HCT116 (cell line): ENCODE measurements at regions not wholly inside any gene's neighbourhood (a gene's known extent, or its start where the extent isn't known, plus 50 kb on each side); places are given as distances from the start of the nearest gene placed in this dataset.

Experiments used
- ATAC-seq: fragments of 200-7000 bp; cut with Tn5 transposase; 2 replicates; pipeline ENCODE4 v1.9.1; 2020; ENCODE audit warnings: mild to moderate bottlenecking, moderate library complexity
- BruUV-seq: library from RNA; stranded (reverse); fragments of 400-500 nt; replicated peaks from 2 replicates; lab custom pipeline; 2021; lab: Mats Ljungman, UMichigan
- CTCF ChIA-PET: fragments of 300-600 bp; sonication (Branson Sonifier 250); formaldehyde crosslinking; loops from one replicate; lab custom pipeline; 2021; ENCODE audit warnings: antibody characterized with exemption; lab: Charles Lee
- POLR2A ChIA-PET: fragments of 300-600, 350-600 bp; sonication (Branson Sonifier 250); formaldehyde crosslinking; loops from one replicate; lab custom pipeline; 2021; ENCODE audit warnings: antibody characterized with exemption; lab: Charles Lee
- RAD21 ChIA-PET, 2 experiments: fragments of 300-600 bp; sonication (Branson Sonifier 250); formaldehyde crosslinking; loops; one replicate each; lab custom pipeline; 2023; ENCODE audit warnings: low total read pairs in 2 of 2; ENCODE audit not compliant: uncharacterized antibody in 2 of 2, unreplicated experiment in 2 of 2, low non-redundant PET in 1 of 2; lab: Charles Lee
- DNase-seq: peaks from one replicate; pipeline ENCODE4 v3.0.0-alpha.2; 2010; ENCODE audit warnings: low read depth, low spot score
- H2AFZ ChIP-seq: fragments of 200-600 bp; shearing (Covaris generic), sonication (generic); 2 replicates; pipeline ENCODE4 v1.6.1; 2017; ENCODE audit warnings: low read depth, mixed run types, mixed read lengths, antibody characterized with exemption, low read length; ENCODE audit not compliant: poor library complexity, severe bottlenecking
- H3K27ac ChIP-seq: 2 replicates; pipeline ENCODE4 v1.5.1; 2012; ENCODE audit warnings: low read depth, low read length
- H3K27me3 ChIP-seq: fragments of 200-600 bp; sonication (generic); 2 replicates; pipeline ENCODE4 v1.6.1; 2016; ENCODE audit warnings: mixed run types, low read length, mixed read lengths; ENCODE audit not compliant: insufficient read depth
- H3K36me3 ChIP-seq, 2 experiments: fragments of 200-500 bp in 1 of 2; fragments of 200-600 bp in 1 of 2; sonication (Bioruptor generic) in 1 of 2; sonication (generic) in 1 of 2; 2 replicates each; pipeline versions ENCODE4 v1.5.1 to v1.6.1; 2014 to 2016; ENCODE audit warnings: low read length in 2 of 2, inconsistent platforms in 1 of 2, mixed read lengths in 1 of 2, mixed run types in 1 of 2; ENCODE audit not compliant: insufficient read depth in 2 of 2, control insufficient read depth in 1 of 2
- H3K4me1 ChIP-seq, 2 experiments: fragments of 200-600 bp in 1 of 2; sonication (generic) in 1 of 2; 2 replicates each; pipeline versions ENCODE4 v1.5.1 to v1.6.1; 2012 to 2017; ENCODE audit warnings: low read length in 2 of 2, inconsistent platforms in 1 of 2, mild to moderate bottlenecking in 1 of 2, mixed read lengths in 1 of 2, mixed run types in 1 of 2, moderate library complexity in 1 of 2; ENCODE audit not compliant: insufficient read depth in 2 of 2, control insufficient read depth in 1 of 2
- H3K4me2 ChIP-seq: fragments of 200-600 bp; sonication (generic); 2 replicates; pipeline ENCODE4 v1.6.1; 2017; ENCODE audit warnings: mixed run types, low read length, mixed read lengths
- H3K4me3 ChIP-seq, 2 experiments: fragments of 200-600 bp in 1 of 2; sonication (generic) in 1 of 2; replicated peaks in 1 of 2; 2 replicates each; pipeline ENCODE4 v1.5.1; 2011 to 2016; ENCODE audit warnings: low read length in 2 of 2, control low read depth in 1 of 2, low read depth in 1 of 2, mild to moderate bottlenecking in 1 of 2, mixed read lengths in 1 of 2, mixed run types in 1 of 2
- H3K79me2 ChIP-seq: fragments of 200-600 bp; sonication (generic); 2 replicates; pipeline ENCODE4 v1.6.1; 2017; ENCODE audit warnings: mild to moderate bottlenecking, mixed run types, low read length, moderate library complexity, mixed read lengths; ENCODE audit not compliant: insufficient read depth
- H3K9ac ChIP-seq: fragments of 200-600 bp; sonication (generic); 2 replicates; pipeline ENCODE4 v1.6.1; 2016; ENCODE audit warnings: low read length, mixed read lengths
- H3K9me2 ChIP-seq: fragments of 200-600 bp; sonication (generic), shearing (Covaris generic); 2 replicates; pipeline ENCODE4 v1.6.1; 2017; ENCODE audit warnings: mixed run types, mild to moderate bottlenecking, moderate library complexity; ENCODE audit not compliant: insufficient read depth
- H3K9me3 ChIP-seq, 2 experiments: fragments of 200-500 bp in 1 of 2; fragments of 200-600 bp in 1 of 2; sonication (Bioruptor generic) in 1 of 2; sonication (generic) in 1 of 2; 2 replicates each; pipeline ENCODE4 v1.6.1; 2014 to 2017; ENCODE audit warnings: low read length in 2 of 2, mixed read lengths in 2 of 2, inconsistent platforms in 1 of 2, low read depth in 1 of 2, mild to moderate bottlenecking in 1 of 2, mixed run types in 1 of 2, moderate library complexity in 1 of 2; ENCODE audit not compliant: control insufficient read depth in 1 of 2, insufficient read depth in 1 of 2
- H4K20me1 ChIP-seq: fragments of 200-600 bp; sonication (generic), shearing (Covaris generic); 2 replicates; pipeline ENCODE4 v1.6.1; 2017; ENCODE audit warnings: mixed run types, mild to moderate bottlenecking, moderate library complexity; ENCODE audit not compliant: insufficient read depth
- CBX3 ChIP-seq: IDR thresholded peaks from 2 replicates; pipeline ENCODE4 v1.6.1; 2012; ENCODE audit warnings: low read depth
- CEBPB ChIP-seq: IDR thresholded peaks from 2 replicates; pipeline ENCODE4 v1.6.1; 2012; ENCODE audit warnings: low read depth
- ELF1 ChIP-seq: IDR thresholded peaks from 2 replicates; pipeline ENCODE4 v1.6.1; 2012; ENCODE audit warnings: low read depth, borderline replicate concordance
- EZH2 ChIP-seq: fragments of 200-600 bp; sonication (generic); IDR thresholded peaks from 2 replicates; pipeline ENCODE4 v1.6.1; 2017; ENCODE audit warnings: antibody characterized with exemption, mixed run types
- EZH2phosphoT487 ChIP-seq: fragments of 200-600 bp; IDR thresholded peaks from 2 replicates; pipeline ENCODE4 v1.6.1; 2018; ENCODE audit warnings: antibody characterized with exemption, borderline replicate concordance
- FOSL1 ChIP-seq: IDR thresholded peaks from 2 replicates; pipeline ENCODE4 v1.6.1; 2012; ENCODE audit warnings: low read depth
- JUND ChIP-seq: IDR thresholded peaks from 2 replicates; pipeline ENCODE4 v1.6.1; 2012
- POLR2A ChIP-seq: IDR thresholded peaks from 2 replicates; pipeline ENCODE4 v1.7.0; 2011; ENCODE audit warnings: borderline replicate concordance; ENCODE audit not compliant: insufficient read depth, insufficient read length; ENCODE audit errors: extremely low read depth
- POLR2AphosphoS5 ChIP-seq: IDR thresholded peaks from 2 replicates; pipeline ENCODE4 v1.6.1; 2011; ENCODE audit warnings: mild to moderate bottlenecking, low read depth, low read length, moderate library complexity
- RAD21 ChIP-seq: IDR thresholded peaks from 2 replicates; pipeline ENCODE4 v1.6.1; 2012; ENCODE audit warnings: low read depth, mild to moderate bottlenecking
- SP1 ChIP-seq: IDR thresholded peaks from 2 replicates; pipeline ENCODE4 v1.6.1; 2012; ENCODE audit warnings: low read depth
- SRF ChIP-seq: IDR thresholded peaks from 2 replicates; pipeline ENCODE4 v1.6.1; 2012; ENCODE audit warnings: low read depth
- TCF7L2 ChIP-seq: IDR thresholded peaks from 2 replicates; pipeline ENCODE4 v1.7.0; 2011; ENCODE audit warnings: borderline replicate concordance, inconsistent platforms; ENCODE audit not compliant: insufficient read depth, insufficient read length; ENCODE audit errors: extremely low read depth
- intact Hi-C: fragments of 100-400 bp; cut with micrococcal nuclease; formaldehyde crosslinking; loops from 2 replicates; pipeline ENCODE4 v1.10.0; 2022
- TF ChIP-seq, protein P1 (sequence below): IDR thresholded peaks from 2 replicates; pipeline ENCODE4 v1.6.1; 2012; ENCODE audit warnings: low read depth
- TF ChIP-seq, protein P2 (sequence below): IDR thresholded peaks from 2 replicates; pipeline ENCODE4 v1.6.1; 2012
- TF ChIP-seq, protein P3 (sequence below): IDR thresholded peaks from 2 replicates; pipeline ENCODE4 v1.6.1; 2011; ENCODE audit warnings: mild to moderate bottlenecking, low read length, moderate library complexity; ENCODE audit not compliant: insufficient replicate concordance; ENCODE audit errors: extremely low read depth

DNA sequence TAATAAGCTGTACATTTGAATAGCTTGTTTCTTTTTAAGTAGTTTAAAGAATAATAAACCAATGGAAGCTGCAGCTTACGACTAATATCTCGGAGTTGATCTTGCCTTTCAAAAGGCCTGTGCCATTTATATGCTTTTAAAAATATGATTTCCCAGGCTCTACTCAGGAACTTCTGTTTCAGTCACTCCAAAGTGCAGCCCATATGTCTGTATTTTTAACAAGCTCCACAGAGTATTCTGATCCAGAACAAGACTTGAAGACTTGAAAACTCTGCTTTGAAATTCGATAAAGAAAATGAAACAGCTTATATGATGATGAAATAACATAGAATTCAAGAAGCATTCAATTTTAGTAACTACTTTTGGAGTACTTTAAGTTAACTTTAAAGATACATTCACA is 79.1 kb upstream of the PLPPR4 start:
- intact Hi-C loops = loop anchor here (10.0 kb wide), 1 partner anchor 1270 kb away; no protein-coding TSS in a partner anchor
- no peak for ATAC-seq
- H3K9me3 ChIP-seq = no peaks in the 10 kb centered on the region
- H3K9me2 ChIP-seq = no peaks in the 10 kb centered on the region
- no peak for DNase-seq
- no peak overlapping the region for H3K9ac ChIP-seq
- TF ChIP-seq ELF1 (no peak), CEBPB (no peak), JUND (no peak), RAD21 (no peak), FOSL1 (no peak)
- TF ChIP-seq, protein P1, sequence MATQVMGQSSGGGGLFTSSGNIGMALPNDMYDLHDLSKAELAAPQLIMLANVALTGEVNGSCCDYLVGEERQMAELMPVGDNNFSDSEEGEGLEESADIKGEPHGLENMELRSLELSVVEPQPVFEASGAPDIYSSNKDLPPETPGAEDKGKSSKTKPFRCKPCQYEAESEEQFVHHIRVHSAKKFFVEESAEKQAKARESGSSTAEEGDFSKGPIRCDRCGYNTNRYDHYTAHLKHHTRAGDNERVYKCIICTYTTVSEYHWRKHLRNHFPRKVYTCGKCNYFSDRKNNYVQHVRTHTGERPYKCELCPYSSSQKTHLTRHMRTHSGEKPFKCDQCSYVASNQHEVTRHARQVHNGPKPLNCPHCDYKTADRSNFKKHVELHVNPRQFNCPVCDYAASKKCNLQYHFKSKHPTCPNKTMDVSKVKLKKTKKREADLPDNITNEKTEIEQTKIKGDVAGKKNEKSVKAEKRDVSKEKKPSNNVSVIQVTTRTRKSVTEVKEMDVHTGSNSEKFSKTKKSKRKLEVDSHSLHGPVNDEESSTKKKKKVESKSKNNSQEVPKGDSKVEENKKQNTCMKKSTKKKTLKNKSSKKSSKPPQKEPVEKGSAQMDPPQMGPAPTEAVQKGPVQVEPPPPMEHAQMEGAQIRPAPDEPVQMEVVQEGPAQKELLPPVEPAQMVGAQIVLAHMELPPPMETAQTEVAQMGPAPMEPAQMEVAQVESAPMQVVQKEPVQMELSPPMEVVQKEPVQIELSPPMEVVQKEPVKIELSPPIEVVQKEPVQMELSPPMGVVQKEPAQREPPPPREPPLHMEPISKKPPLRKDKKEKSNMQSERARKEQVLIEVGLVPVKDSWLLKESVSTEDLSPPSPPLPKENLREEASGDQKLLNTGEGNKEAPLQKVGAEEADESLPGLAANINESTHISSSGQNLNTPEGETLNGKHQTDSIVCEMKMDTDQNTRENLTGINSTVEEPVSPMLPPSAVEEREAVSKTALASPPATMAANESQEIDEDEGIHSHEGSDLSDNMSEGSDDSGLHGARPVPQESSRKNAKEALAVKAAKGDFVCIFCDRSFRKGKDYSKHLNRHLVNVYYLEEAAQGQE = no peak
- TF ChIP-seq, protein P2, sequence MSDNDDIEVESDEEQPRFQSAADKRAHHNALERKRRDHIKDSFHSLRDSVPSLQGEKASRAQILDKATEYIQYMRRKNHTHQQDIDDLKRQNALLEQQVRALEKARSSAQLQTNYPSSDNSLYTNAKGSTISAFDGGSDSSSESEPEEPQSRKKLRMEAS = no peak
- H3K4me1 ChIP-seq = peaks cover 2 to 3% of the 10 kb centered on the region in 2 experiments; a peak in 3 of 4 replicates
- H3K36me3 ChIP-seq = no peaks in the 10 kb centered on the region
- POLR2A ChIA-PET = no interaction called here
- no peak overlapping the region for H3K4me3 ChIP-seq
- RAD21 ChIA-PET = no interaction called here
- H2AFZ ChIP-seq = no peak overlapping the region
- H3K79me2 ChIP-seq = no peaks in the 10 kb centered on the region
- no peaks in the 10 kb centered on the region for H4K20me1 ChIP-seq
- no peaks in the 10 kb centered on the region for H3K27me3 ChIP-seq
- BruUV-seq = no TSS peak
- no peak overlapping the region for H3K27ac ChIP-seq
- CTCF ChIA-PET = no interaction called here
- no peak overlapping the region for H3K4me2 ChIP-seq

DNA sequence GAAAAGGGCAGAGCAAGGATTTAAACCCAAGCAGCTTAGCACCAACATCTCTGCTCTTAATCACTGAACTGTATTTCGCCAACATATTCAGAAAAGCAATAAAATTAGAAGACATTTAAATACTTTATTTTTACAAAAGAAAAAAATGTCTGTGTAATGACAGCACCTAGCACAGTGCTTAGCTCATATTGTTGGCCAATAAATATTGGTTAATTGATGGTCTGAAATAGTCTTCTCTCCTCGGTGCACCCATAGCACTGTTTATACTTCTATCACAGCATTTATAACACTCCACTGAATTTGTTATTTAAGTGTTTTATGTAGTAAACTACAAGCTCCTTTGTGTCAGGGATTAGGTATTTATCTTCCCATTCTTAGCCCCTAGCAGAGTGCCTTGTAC is 70.9 kb upstream of the PLPPR4 start:
- Histone ChIP-seq H2AFZ (no peak overlapping the region), H3K4me3 (no peak overlapping the region), H3K36me3 (no peaks in the 10 kb centered on the region), H3K27ac (no peak overlapping the region), H4K20me1 (no peaks in the 10 kb centered on the region), H3K9me3 (no peaks in the 10 kb centered on the region), H3K9ac (no peak overlapping the region), H3K9me2 (no peaks in the 10 kb centered on the region), H3K4me1 (no peaks in the 10 kb centered on the region), H3K4me2 (no peak overlapping the region), H3K79me2 (no peaks in the 10 kb centered on the region), H3K27me3 (no peaks in the 10 kb centered on the region)
- ATAC-seq (no peak), DNase-seq (no peak)
- ChIA-PET RAD21 (no interaction called here), CTCF (no interaction called here), POLR2A (no interaction called here)
- intact Hi-C loops = no loop called here
- no TSS peak for BruUV-seq
- TF ChIP-seq EZH2 = no peak
- TF ChIP-seq JUND = no peak
- TF ChIP-seq, protein P3, sequence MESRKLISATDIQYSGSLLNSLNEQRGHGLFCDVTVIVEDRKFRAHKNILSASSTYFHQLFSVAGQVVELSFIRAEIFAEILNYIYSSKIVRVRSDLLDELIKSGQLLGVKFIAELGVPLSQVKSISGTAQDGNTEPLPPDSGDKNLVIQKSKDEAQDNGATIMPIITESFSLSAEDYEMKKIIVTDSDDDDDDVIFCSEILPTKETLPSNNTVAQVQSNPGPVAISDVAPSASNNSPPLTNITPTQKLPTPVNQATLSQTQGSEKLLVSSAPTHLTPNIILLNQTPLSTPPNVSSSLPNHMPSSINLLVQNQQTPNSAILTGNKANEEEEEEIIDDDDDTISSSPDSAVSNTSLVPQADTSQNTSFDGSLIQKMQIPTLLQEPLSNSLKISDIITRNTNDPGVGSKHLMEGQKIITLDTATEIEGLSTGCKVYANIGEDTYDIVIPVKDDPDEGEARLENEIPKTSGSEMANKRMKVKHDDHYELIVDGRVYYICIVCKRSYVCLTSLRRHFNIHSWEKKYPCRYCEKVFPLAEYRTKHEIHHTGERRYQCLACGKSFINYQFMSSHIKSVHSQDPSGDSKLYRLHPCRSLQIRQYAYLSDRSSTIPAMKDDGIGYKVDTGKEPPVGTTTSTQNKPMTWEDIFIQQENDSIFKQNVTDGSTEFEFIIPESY = no peak
- TF ChIP-seq, protein P2 = no peak
- no peak for TF ChIP-seq SP1
- no peak for TF ChIP-seq TCF7L2
- TF ChIP-seq POLR2AphosphoS5 = no peak
- no peak for TF ChIP-seq CBX3
- TF ChIP-seq SRF = no peak
- no peak for TF ChIP-seq POLR2A
- no peak for TF ChIP-seq EZH2phosphoT487
